ENCODE measurements at regions not wholly inside any gene's neighbourhood (a gene's known extent, or its start where the extent isn't known, plus 50 kb on each side); places are given as distances from the start of the nearest gene placed in this dataset.

DNA sequence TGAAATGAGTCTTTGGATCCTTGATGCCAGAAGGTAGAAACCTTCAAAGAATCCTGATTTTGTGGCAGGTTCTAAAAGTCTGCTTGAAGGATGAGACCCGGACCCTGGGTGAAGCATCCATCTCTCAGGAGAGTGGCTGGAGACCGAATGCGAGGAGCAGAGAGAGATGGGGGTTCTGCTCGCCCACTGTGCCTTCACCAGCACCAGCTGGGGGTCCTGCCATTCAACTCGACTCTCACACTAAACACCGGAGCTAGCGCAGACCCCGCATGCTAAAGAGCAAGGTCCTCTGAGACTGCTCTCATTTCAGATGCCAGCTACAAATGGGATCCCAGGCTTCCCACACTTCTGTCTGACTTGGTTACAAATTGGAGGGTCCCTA is 218.4 kb downstream of the GLRX3 start:
- Histone ChIP-seq H3K9me2 (ENCODE audit: insufficient read depth) (no peaks in the 10 kb centered on the region), H4K20me1 (replicated peaks; ENCODE audit: insufficient read depth) (no peaks in the 10 kb centered on the region), H3K4me3 (no peak overlapping the region), H3K36me3 (ENCODE audit: insufficient read depth) (peaks cover 2% of the 10 kb centered on the region; the same call in 1 of the 2 replicates), H3K27ac (ENCODE audit: low read depth) (no peak overlapping the region), H3K4me2 (no peak overlapping the region), H3K79me2 (replicated peaks; ENCODE audit: insufficient read depth) (no peaks in the 10 kb centered on the region), H3K4me1 (ENCODE audit: insufficient read depth) (no peaks in the 10 kb centered on the region), H3F3A (replicated peaks; ENCODE audit: low read depth) (no peaks in the 10 kb centered on the region), H2AFZ (no peak overlapping the region), H3K27me3 (ENCODE audit: insufficient read depth) (no peaks in the 10 kb centered on the region)
- no peaks in the 10 kb centered on the region; the same call in 2 of the 3 replicates for H3K4me1 Mint-ChIP-seq
- H3K27me3 Mint-ChIP-seq (ENCODE audit: insufficient read depth, low read depth, poor library complexity): peaks cover 7% of the 10 kb centered on the region
- H3K4me3 Mint-ChIP-seq: no peak overlapping the region
- no peak for ATAC-seq
- TF ChIP-seq, protein P1, sequence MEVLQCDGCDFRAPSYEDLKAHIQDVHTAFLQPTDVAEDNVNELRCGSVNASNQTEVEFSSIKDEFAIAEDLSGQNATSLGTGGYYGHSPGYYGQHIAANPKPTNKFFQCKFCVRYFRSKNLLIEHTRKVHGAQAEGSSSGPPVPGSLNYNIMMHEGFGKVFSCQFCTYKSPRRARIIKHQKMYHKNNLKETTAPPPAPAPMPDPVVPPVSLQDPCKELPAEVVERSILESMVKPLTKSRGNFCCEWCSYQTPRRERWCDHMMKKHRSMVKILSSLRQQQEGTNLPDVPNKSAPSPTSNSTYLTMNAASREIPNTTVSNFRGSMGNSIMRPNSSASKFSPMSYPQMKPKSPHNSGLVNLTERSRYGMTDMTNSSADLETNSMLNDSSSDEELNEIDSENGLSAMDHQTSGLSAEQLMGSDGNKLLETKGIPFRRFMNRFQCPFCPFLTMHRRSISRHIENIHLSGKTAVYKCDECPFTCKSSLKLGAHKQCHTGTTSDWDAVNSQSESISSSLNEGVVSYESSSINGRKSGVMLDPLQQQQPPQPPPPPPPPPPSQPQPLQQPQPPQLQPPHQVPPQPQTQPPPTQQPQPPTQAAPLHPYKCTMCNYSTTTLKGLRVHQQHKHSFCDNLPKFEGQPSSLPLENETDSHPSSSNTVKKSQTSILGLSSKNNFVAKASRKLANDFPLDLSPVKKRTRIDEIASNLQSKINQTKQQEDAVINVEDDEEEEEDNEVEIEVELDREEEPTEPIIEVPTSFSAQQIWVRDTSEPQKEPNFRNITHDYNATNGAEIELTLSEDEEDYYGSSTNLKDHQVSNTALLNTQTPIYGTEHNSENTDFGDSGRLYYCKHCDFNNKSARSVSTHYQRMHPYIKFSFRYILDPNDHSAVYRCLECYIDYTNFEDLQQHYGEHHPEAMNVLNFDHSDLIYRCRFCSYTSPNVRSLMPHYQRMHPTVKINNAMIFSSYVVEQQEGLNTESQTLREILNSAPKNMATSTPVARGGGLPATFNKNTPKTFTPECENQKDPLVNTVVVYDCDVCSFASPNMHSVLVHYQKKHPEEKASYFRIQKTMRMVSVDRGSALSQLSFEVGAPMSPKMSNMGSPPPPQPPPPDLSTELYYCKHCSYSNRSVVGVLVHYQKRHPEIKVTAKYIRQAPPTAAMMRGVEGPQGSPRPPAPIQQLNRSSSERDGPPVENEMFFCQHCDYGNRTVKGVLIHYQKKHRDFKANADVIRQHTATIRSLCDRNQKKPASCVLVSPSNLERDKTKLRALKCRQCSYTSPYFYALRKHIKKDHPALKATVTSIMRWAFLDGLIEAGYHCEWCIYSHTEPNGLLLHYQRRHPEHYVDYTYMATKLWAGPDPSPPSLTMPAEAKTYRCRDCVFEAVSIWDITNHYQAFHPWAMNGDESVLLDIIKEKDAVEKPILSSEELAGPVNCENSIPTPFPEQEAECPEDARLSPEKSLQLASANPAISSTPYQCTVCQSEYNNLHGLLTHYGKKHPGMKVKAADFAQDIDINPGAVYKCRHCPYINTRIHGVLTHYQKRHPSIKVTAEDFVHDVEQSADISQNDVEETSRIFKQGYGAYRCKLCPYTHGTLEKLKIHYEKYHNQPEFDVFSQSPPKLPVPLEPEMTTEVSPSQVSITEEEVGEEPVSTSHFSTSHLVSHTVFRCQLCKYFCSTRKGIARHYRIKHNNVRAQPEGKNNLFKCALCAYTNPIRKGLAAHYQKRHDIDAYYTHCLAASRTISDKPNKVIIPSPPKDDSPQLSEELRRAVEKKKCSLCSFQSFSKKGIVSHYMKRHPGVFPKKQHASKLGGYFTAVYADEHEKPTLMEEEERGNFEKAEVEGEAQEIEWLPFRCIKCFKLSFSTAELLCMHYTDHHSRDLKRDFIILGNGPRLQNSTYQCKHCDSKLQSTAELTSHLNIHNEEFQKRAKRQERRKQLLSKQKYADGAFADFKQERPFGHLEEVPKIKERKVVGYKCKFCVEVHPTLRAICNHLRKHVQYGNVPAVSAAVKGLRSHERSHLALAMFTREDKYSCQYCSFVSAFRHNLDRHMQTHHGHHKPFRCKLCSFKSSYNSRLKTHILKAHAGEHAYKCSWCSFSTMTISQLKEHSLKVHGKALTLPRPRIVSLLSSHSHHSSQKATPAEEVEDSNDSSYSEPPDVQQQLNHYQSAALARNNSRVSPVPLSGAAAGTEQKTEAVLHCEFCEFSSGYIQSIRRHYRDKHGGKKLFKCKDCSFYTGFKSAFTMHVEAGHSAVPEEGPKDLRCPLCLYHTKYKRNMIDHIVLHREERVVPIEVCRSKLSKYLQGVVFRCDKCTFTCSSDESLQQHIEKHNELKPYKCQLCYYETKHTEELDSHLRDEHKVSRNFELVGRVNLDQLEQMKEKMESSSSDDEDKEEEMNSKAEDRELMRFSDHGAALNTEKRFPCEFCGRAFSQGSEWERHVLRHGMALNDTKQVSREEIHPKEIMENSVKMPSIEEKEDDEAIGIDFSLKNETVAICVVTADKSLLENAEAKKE (CRISPR knock-in tag; IDR thresholded peaks at IDR 0.05): no peak
- DNase-seq (ENCODE audit: low spot score): no peak
- H3K36me3 Mint-ChIP-seq (ENCODE audit: low read depth): peaks cover 41% of the 10 kb centered on the region
- H3K27ac Mint-ChIP-seq: no peak overlapping the region
- peaks cover 99% of the 10 kb centered on the region for H3K9me3 Mint-ChIP-seq

DNA sequence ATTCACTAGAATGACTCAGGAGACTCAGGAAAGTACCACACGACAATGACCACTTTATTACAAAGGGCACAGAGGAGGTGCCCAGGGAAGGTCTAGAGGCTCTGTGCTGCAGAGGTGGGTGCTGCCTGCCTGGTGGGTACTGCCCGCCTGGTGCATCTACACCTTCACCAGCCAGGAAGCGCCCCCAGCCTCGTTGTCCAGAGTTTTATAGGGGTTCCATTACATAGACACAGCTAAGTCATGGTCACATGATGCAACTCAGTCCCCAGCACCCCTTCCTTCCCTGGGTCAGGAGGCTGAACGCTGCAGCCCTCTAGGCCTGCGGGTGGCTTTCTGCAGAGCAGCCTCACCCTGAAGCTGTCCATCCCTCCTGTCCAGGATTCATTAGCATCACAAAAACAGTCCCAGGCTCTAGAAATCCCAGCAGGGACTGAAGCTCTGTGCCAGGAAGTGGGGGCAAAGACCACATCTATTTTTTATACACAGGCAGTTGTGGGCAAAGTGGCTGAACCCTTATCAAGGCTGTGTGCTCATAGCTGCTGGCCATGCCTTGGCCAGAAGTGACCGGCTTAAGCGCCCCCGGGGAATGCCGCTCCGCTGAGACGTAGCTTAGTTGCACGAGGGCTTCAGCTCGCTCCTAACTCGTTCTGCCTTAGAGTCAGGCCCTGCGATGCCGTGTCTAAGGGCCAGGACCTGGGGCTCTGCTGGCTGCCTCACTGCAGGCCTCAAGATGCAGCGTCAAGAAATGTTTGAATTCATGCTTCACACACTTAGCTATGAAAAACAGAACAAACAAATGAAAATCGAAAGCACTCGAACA is 219.0 kb downstream of the GLRX3 start:
- H3K4me3 ChIP-seq: no peak overlapping the region
- Mint-ChIP-seq H3K27ac (no peak overlapping the region), H3K4me3 (no peak overlapping the region), H3K9me3 (peaks cover 98% of the 10 kb centered on the region), H3K36me3 (ENCODE audit: low read depth) (peaks cover 40% of the 10 kb centered on the region), H3K4me1 (no peaks in the 10 kb centered on the region; the same call in 2 of the 3 replicates), H3K27me3 (ENCODE audit: insufficient read depth, low read depth, poor library complexity) (peaks cover 7% of the 10 kb centered on the region)
- H3F3A ChIP-seq (replicated peaks; ENCODE audit: low read depth): no peaks in the 10 kb centered on the region
- no peak overlapping the region for H3K27ac ChIP-seq (ENCODE audit: low read depth)
- H3K36me3 ChIP-seq (ENCODE audit: insufficient read depth): no peaks in the 10 kb centered on the region
- H4K20me1 ChIP-seq (replicated peaks; ENCODE audit: insufficient read depth): no peaks in the 10 kb centered on the region
- no peaks in the 10 kb centered on the region for H3K27me3 ChIP-seq (ENCODE audit: insufficient read depth)
- no peaks in the 10 kb centered on the region for H3K9me2 ChIP-seq (ENCODE audit: insufficient read depth)
- no peaks in the 10 kb centered on the region for H3K79me2 ChIP-seq (replicated peaks; ENCODE audit: insufficient read depth)
- ATAC-seq (no peak), DNase-seq (ENCODE audit: low spot score) (no peak)
- H2AFZ ChIP-seq: no peak overlapping the region
- no peaks in the 10 kb centered on the region for H3K4me1 ChIP-seq (ENCODE audit: insufficient read depth)
- H3K4me2 ChIP-seq: no peak overlapping the region
- TF ChIP-seq JUNB (IDR thresholded peaks at IDR 0.05; ENCODE audit: unreplicated experiment) (no peak), POLR2AphosphoS5 (IDR thresholded peaks at IDR 0.05; ENCODE audit: low read depth) (no peak), CREB1 (CRISPR knock-in tag; IDR thresholded peaks at IDR 0.05; ENCODE audit: low read depth) (no peak), ZNF331 (CRISPR knock-in tag; IDR thresholded peaks at IDR 0.05; ENCODE audit: low read depth) (no peak), EZH2 (IDR thresholded peaks at IDR 0.05; ENCODE audit: low read depth, unreplicated experiment) (no peak)
- TF ChIP-seq, protein P2, sequence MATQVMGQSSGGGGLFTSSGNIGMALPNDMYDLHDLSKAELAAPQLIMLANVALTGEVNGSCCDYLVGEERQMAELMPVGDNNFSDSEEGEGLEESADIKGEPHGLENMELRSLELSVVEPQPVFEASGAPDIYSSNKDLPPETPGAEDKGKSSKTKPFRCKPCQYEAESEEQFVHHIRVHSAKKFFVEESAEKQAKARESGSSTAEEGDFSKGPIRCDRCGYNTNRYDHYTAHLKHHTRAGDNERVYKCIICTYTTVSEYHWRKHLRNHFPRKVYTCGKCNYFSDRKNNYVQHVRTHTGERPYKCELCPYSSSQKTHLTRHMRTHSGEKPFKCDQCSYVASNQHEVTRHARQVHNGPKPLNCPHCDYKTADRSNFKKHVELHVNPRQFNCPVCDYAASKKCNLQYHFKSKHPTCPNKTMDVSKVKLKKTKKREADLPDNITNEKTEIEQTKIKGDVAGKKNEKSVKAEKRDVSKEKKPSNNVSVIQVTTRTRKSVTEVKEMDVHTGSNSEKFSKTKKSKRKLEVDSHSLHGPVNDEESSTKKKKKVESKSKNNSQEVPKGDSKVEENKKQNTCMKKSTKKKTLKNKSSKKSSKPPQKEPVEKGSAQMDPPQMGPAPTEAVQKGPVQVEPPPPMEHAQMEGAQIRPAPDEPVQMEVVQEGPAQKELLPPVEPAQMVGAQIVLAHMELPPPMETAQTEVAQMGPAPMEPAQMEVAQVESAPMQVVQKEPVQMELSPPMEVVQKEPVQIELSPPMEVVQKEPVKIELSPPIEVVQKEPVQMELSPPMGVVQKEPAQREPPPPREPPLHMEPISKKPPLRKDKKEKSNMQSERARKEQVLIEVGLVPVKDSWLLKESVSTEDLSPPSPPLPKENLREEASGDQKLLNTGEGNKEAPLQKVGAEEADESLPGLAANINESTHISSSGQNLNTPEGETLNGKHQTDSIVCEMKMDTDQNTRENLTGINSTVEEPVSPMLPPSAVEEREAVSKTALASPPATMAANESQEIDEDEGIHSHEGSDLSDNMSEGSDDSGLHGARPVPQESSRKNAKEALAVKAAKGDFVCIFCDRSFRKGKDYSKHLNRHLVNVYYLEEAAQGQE (IDR thresholded peaks at IDR 0.05; ENCODE audit: unreplicated experiment): no peak

All from GM23338 (cell line).